Hepatocyte (in vitro differentiated cells): ENCODE measurements at regions not wholly inside any gene's neighbourhood (a gene's known extent, or its start where the extent isn't known, plus 50 kb on each side); places are given as distances from the start of the nearest gene placed in this dataset.

ENCODE experiments used
- EZH2 ChIP-seq: fragments of 200-600 bp; sonication (generic); IDR thresholded peaks from 2 replicates; pipeline ENCODE4 v1.6.1; 2016; ENCODE audit warnings: antibody characterized with exemption, mild to moderate bottlenecking, borderline replicate concordance
- EZH2phosphoT487 ChIP-seq: fragments of 200-600 bp; sonication (generic); IDR thresholded peaks from one replicate; pipeline ENCODE4 v1.6.1; 2018; ENCODE audit warnings: antibody characterized with exemption, mild to moderate bottlenecking, low read depth, moderate library complexity; ENCODE audit not compliant: unreplicated experiment, severe bottlenecking
- TF ChIP-seq, protein P1 (sequence below): fragments of 200-600 bp; sonication (generic); IDR thresholded peaks from 2 replicates; pipeline ENCODE4 v1.5.1; 2016; ENCODE audit warnings: antibody characterized with exemption, mild to moderate bottlenecking; ENCODE audit not compliant: poor library complexity

DNA sequence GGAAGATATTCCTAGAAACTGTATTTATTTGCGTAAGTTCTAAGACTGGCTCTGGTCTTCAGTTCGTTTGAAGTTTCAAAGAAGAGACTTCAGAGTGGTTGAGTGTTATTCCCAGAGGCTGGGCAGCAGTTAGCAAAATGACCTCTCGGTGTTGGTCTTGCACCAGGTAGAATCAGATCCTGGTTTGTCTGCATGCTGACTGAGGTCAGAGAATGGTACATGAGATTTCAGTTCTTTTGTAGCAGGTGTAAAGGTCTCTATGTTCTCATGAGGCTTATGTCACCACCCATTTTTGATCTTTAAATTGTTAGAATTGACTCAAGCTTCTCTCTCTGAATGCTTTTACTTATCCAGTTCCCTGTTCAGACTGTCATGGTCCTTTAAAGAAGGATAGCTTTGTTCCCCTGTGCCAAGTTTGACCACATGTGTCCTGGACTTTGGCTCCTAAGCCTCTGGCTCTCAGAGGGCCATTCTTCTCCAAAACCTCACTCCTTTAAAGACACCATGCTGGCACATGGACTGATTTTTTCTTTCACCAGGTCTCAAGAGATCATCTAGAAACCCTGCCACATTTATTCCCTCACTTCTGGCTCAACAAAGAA, 355.8 kb upstream of the BOD1L1 start:
- TF ChIP-seq EZH2phosphoT487 (no peak), EZH2 (no peak)
- TF ChIP-seq, protein P1, sequence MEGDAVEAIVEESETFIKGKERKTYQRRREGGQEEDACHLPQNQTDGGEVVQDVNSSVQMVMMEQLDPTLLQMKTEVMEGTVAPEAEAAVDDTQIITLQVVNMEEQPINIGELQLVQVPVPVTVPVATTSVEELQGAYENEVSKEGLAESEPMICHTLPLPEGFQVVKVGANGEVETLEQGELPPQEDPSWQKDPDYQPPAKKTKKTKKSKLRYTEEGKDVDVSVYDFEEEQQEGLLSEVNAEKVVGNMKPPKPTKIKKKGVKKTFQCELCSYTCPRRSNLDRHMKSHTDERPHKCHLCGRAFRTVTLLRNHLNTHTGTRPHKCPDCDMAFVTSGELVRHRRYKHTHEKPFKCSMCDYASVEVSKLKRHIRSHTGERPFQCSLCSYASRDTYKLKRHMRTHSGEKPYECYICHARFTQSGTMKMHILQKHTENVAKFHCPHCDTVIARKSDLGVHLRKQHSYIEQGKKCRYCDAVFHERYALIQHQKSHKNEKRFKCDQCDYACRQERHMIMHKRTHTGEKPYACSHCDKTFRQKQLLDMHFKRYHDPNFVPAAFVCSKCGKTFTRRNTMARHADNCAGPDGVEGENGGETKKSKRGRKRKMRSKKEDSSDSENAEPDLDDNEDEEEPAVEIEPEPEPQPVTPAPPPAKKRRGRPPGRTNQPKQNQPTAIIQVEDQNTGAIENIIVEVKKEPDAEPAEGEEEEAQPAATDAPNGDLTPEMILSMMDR: no peak
